PC-3 (cell line): ENCODE measurements at regions not wholly inside any gene's neighbourhood (a gene's known extent, or its start where the extent isn't known, plus 50 kb on each side); places are given as distances from the start of the nearest gene placed in this dataset.

Source experiments
- ATAC-seq: fragments of 200-7000 bp; cut with Tn5 transposase; 2 replicates; pipeline ENCODE4 v1.9.1; 2020; ENCODE audit warnings: mild to moderate bottlenecking, moderate library complexity
- BruUV-seq: library from RNA; stranded (reverse); fragments of 400-500 nt; replicated peaks from 2 replicates; lab custom pipeline; 2021; lab: Mats Ljungman, UMichigan
- CTCF ChIA-PET: fragments of 300-600 bp; sonication (Branson Sonifier 250); formaldehyde crosslinking; loops from one replicate; lab custom pipeline; 2022; ENCODE audit warnings: antibody characterized with exemption; lab: Charles Lee
- POLR2A ChIA-PET: fragments of 300-600 bp; sonication (Branson Sonifier 250); formaldehyde crosslinking; loops from one replicate; lab custom pipeline; 2022; ENCODE audit warnings: antibody characterized with exemption; ENCODE audit not compliant: unreplicated experiment; lab: Charles Lee
- DNase-seq: peaks from one replicate; pipeline ENCODE4 v3.0.0-alpha.2; 2015
- H2AFZ ChIP-seq: fragments of 300-600 bp; sonication (generic); 2 replicates; pipeline ENCODE4 v1.6.0; 2016; ENCODE audit warnings: antibody characterized with exemption, low read length
- H3F3A ChIP-seq: fragments of 300-600 bp; sonication (generic); one replicate; pipeline ENCODE4 v1.6.0; 2017; ENCODE audit warnings: antibody characterized with exemption, low read length, control low read depth, mild to moderate bottlenecking; ENCODE audit not compliant: unreplicated experiment
- H3K27ac ChIP-seq: fragments of 300-600 bp; sonication (generic); 2 replicates; pipeline ENCODE4 v1.5.1; 2016; ENCODE audit warnings: mild to moderate bottlenecking, low read length
- H3K27me3 ChIP-seq: fragments of 300-600 bp; sonication (generic); 2 replicates; pipeline ENCODE4 v1.6.1; 2016; ENCODE audit warnings: low read length, mixed read lengths
- H3K36me3 ChIP-seq: fragments of 300-600 bp; sonication (generic); 2 replicates; pipeline ENCODE4 v1.6.1; 2016; ENCODE audit warnings: low read depth, mixed run types, low read length, mixed read lengths
- H3K4me1 ChIP-seq: fragments of 300-600 bp; sonication (generic); 2 replicates; pipeline ENCODE4 v1.5.1; 2016; ENCODE audit warnings: low read length; ENCODE audit not compliant: insufficient read depth
- H3K4me2 ChIP-seq: fragments of 300-600 bp; sonication (generic); 2 replicates; pipeline ENCODE4 v1.6.0; 2016; ENCODE audit warnings: low read length
- H3K4me3 ChIP-seq: fragments of 300-600 bp; sonication (generic); 2 replicates; pipeline ENCODE4 v1.5.1; 2016; ENCODE audit warnings: mild to moderate bottlenecking, low read length, mixed read lengths
- H3K79me2 ChIP-seq: fragments of 300-600 bp; sonication (generic); 2 replicates; pipeline ENCODE4 v1.6.1; 2017; ENCODE audit warnings: low read length, mixed read lengths
- H3K9ac ChIP-seq: fragments of 300-600 bp; sonication (generic); 2 replicates; pipeline ENCODE4 v1.6.0; 2016; ENCODE audit warnings: mild to moderate bottlenecking, low read length
- H3K9me2 ChIP-seq: fragments of 300-600 bp; sonication (generic); replicated peaks from 2 replicates; pipeline ENCODE4 v1.6.1; 2016; ENCODE audit warnings: mixed run types, low read length, mixed read lengths
- H3K9me3 ChIP-seq: fragments of 300-600 bp; sonication (generic); 2 replicates; pipeline ENCODE4 v1.6.1; 2016; ENCODE audit warnings: low read length, mixed read lengths
- H4K20me1 ChIP-seq: fragments of 300-600 bp; sonication (generic); 2 replicates; pipeline ENCODE4 v1.6.1; 2016; ENCODE audit warnings: low read length, mixed read lengths
- CTCF ChIP-seq: fragments of 300-600 bp; sonication (generic); conservative IDR thresholded peaks from 2 replicates; pipeline ENCODE4 v1.5.1; 2017; ENCODE audit warnings: antibody characterized with exemption, low read depth, mild to moderate bottlenecking, low read length
- EZH2 ChIP-seq: fragments of 300-600 bp; sonication (generic); IDR thresholded peaks from one replicate; pipeline ENCODE4 v1.6.1; 2017; ENCODE audit warnings: antibody characterized with exemption, mild to moderate bottlenecking, low read length; ENCODE audit not compliant: unreplicated experiment
- EZH2phosphoT487 ChIP-seq: fragments of 300-600 bp; sonication (generic); IDR thresholded peaks from 2 replicates; pipeline ENCODE4 v1.6.1; 2018; ENCODE audit warnings: mild to moderate bottlenecking, antibody characterized with exemption, low read length, borderline replicate concordance
- intact Hi-C: fragments of 100-400 bp; cut with micrococcal nuclease; formaldehyde crosslinking; loops from 2 replicates; pipeline ENCODE4 v1.9.0; 2023

GRCh38 chr2:167406558-167406957 is 518.3 kb downstream of the XIRP2 start:
- no peak overlapping the region for H3K9ac ChIP-seq
- H3K4me1 ChIP-seq: 0 out of 2 replicates have a peak, but pooled peaks cover 6% of the 10 kb centered on the region
- H3K79me2 ChIP-seq: no peaks in the 10 kb centered on the region
- no peak overlapping the region for H3K4me3 ChIP-seq
- intact Hi-C loops: no loop called here
- no peaks in the 10 kb centered on the region for H3K27me3 ChIP-seq
- no peaks in the 10 kb centered on the region for H4K20me1 ChIP-seq
- no peaks in the 10 kb centered on the region for H3K9me3 ChIP-seq
- ChIA-PET POLR2A (no interaction called here), CTCF (no interaction called here)
- H3K4me2 ChIP-seq: no peak overlapping the region
- H3K36me3 ChIP-seq: no peaks in the 10 kb centered on the region
- TF ChIP-seq EZH2phosphoT487: no peak
- no peak for TF ChIP-seq CTCF
- TF ChIP-seq EZH2: no peak
- H3F3A ChIP-seq: no peaks in the 10 kb centered on the region
- no TSS peak for BruUV-seq
- DNase-seq (no peak), ATAC-seq (no peak)
- H3K27ac ChIP-seq: no peak overlapping the region
- H2AFZ ChIP-seq: no peak overlapping the region
- H3K9me2 ChIP-seq: no peaks in the 10 kb centered on the region

GRCh38 chr2:167404627-167405284 is 516.5 kb downstream of the XIRP2 start:
- no peaks in the 10 kb centered on the region for H3K9me2 ChIP-seq
- peak; percentile 59 for DNase-seq
- peak; percentile 74 for ATAC-seq
- no peak overlapping the region for H3K4me2 ChIP-seq
- ChIA-PET POLR2A (no interaction called here), CTCF (no interaction called here)
- no peaks in the 10 kb centered on the region for H3F3A ChIP-seq
- intact Hi-C loops: no loop called here
- H3K9ac ChIP-seq: no peak overlapping the region
- BruUV-seq: no TSS peak
- H4K20me1 ChIP-seq: no peaks in the 10 kb centered on the region
- no peak overlapping the region for H3K4me3 ChIP-seq
- H3K79me2 ChIP-seq: no peaks in the 10 kb centered on the region
- no peak for TF ChIP-seq EZH2phosphoT487
- no peak for TF ChIP-seq EZH2
- TF ChIP-seq CTCF: no peak
- no peak overlapping the region for H3K27ac ChIP-seq
- no peaks in the 10 kb centered on the region for H3K36me3 ChIP-seq
- H3K9me3 ChIP-seq: no peaks in the 10 kb centered on the region
- 0 out of 2 replicates have a peak, but pooled peaks cover 6% of the 10 kb centered on the region for H3K4me1 ChIP-seq
- H3K27me3 ChIP-seq: no peaks in the 10 kb centered on the region
- H2AFZ ChIP-seq: no peak overlapping the region

- Histone ChIP-seq H3K4me1 (0 out of 2 replicates have a peak, but pooled peaks cover 6% of the 10 kb centered on the region), H3K27me3 (no peaks in the 10 kb centered on the region), H3K4me3 (no peak overlapping the region), H3K9ac (no peak overlapping the region), H4K20me1 (no peaks in the 10 kb centered on the region), H3F3A (no peaks in the 10 kb centered on the region), H3K79me2 (no peaks in the 10 kb centered on the region), H2AFZ (no peak overlapping the region), H3K27ac (no peak overlapping the region), H3K9me2 (no peaks in the 10 kb centered on the region), H3K36me3 (no peaks in the 10 kb centered on the region), H3K4me2 (no peak overlapping the region), H3K9me3 (no peaks in the 10 kb centered on the region)
- TF ChIP-seq EZH2 (no peak), EZH2phosphoT487 (no peak)
- ATAC-seq (no peak), DNase-seq (no peak)
- POLR2A ChIA-PET: no interaction called here
- intact Hi-C loops: no loop called here
- CTCF ChIA-PET: no interaction called here
- BruUV-seq: no TSS peak
Observed at GRCh38 chr2:167401309-167401708, 513.0 kb downstream of the XIRP2 start.
